WTC11 (cell line): ENCODE measurements at regions not wholly inside any gene's neighbourhood (a gene's known extent, or its start where the extent isn't known, plus 50 kb on each side); places are given as distances from the start of the nearest gene placed in this dataset.
A peak's percentile ranks its signal among the peaks of the same experiment; 100 is the strongest.

Experiments
- ATAC-seq: fragments of 200-7000 bp; cut with Tn5 transposase; 2 replicates; pipeline ENCODE4 v1.10.0; 2021; ENCODE audit warnings: mild to moderate bottlenecking, moderate library complexity
- CTCF ChIA-PET: fragments of 300-600 bp; sonication (Branson Sonifier 250); formaldehyde crosslinking; loops from one replicate; lab custom pipeline; 2021; ENCODE audit warnings: antibody characterized with exemption; lab: Charles Lee
- POLR2A ChIA-PET: fragments of 350-600 bp; sonication (Branson Sonifier 250); formaldehyde crosslinking; loops from one replicate; lab custom pipeline; 2021; ENCODE audit warnings: antibody characterized with exemption; lab: Charles Lee
- DNase-seq: peaks from one replicate; pipeline ENCODE4 v3.0.0; 2021; ENCODE audit warnings: low spot score
- H3K27ac Mint-ChIP-seq: 2 replicates; pipeline ENCODE4 v1.8.0; 2021; ENCODE audit warnings: mixed read lengths
- H3K27me3 Mint-ChIP-seq: 2 replicates; pipeline ENCODE4 v1.8.0; 2021; ENCODE audit warnings: low read depth, mild to moderate bottlenecking, moderate library complexity, mixed read lengths
- H3K36me3 Mint-ChIP-seq: 2 replicates; pipeline ENCODE4 v1.8.0; 2021; ENCODE audit warnings: mixed read lengths
- H3K4me1 Mint-ChIP-seq: 2 replicates; pipeline ENCODE4 v1.8.0; 2022; ENCODE audit warnings: mixed read lengths
- H3K4me3 Mint-ChIP-seq: 2 replicates; pipeline ENCODE4 v1.8.0; 2021; ENCODE audit warnings: mild to moderate bottlenecking, moderate library complexity, mixed read lengths
- H3K9me3 Mint-ChIP-seq: 2 replicates; pipeline ENCODE4 v1.8.0; 2021; ENCODE audit warnings: mixed read lengths
- ATF6 ChIP-seq: sonication (generic); formaldehyde crosslinking; IDR thresholded peaks from 2 replicates; pipeline ENCODE4 v1.8.1; 2023; ENCODE audit warnings: mild to moderate bottlenecking, missing genetic modification reagents
- E2F1 ChIP-seq: sonication (generic); formaldehyde crosslinking; IDR thresholded peaks from 2 replicates; pipeline ENCODE4 v1.8.0; 2022; ENCODE audit warnings: mild to moderate bottlenecking, missing genetic modification reagents
- E2F5 ChIP-seq: sonication (generic); formaldehyde crosslinking; IDR thresholded peaks from 2 replicates; pipeline ENCODE4 v1.8.1; 2022; ENCODE audit warnings: mild to moderate bottlenecking, moderate library complexity, missing genetic modification reagents
- ESRRA ChIP-seq: sonication (generic); formaldehyde crosslinking; IDR thresholded peaks from 2 replicates; pipeline ENCODE4 v1.8.1; 2022; ENCODE audit warnings: mild to moderate bottlenecking, missing genetic modification reagents, borderline replicate concordance
- FOXJ3 ChIP-seq: sonication (generic); formaldehyde crosslinking; IDR thresholded peaks from 2 replicates; pipeline ENCODE4 v1.9.0; 2021; ENCODE audit warnings: missing genetic modification reagents, mild to moderate bottlenecking, borderline replicate concordance
- FOXK1 ChIP-seq: sonication (generic); formaldehyde crosslinking; IDR thresholded peaks from 2 replicates; pipeline ENCODE4 v1.8.0; 2022; ENCODE audit warnings: mild to moderate bottlenecking, moderate library complexity, missing genetic modification reagents
- GABPB1 ChIP-seq: sonication (generic); formaldehyde crosslinking; IDR thresholded peaks from 2 replicates; pipeline ENCODE4 v1.8.1; 2023; ENCODE audit warnings: mild to moderate bottlenecking, missing genetic modification reagents
- IRF1 ChIP-seq: sonication (generic); formaldehyde crosslinking; IDR thresholded peaks from 2 replicates; pipeline ENCODE4 v1.8.0; 2023; ENCODE audit warnings: missing genetic modification reagents
- JAZF1 ChIP-seq: fragments of 250-450 bp; sonication (Bioruptor Pico); IDR thresholded peaks from 2 replicates; pipeline ENCODE4 v1.9.0; 2021; ENCODE audit warnings: moderate library complexity, mild to moderate bottlenecking, inconsistent platforms
- KAT7 ChIP-seq: sonication (generic); formaldehyde crosslinking; IDR thresholded peaks from 2 replicates; pipeline ENCODE4 v1.8.1; 2023; ENCODE audit warnings: missing genetic modification reagents, mild to moderate bottlenecking, borderline replicate concordance
- NR2C2 ChIP-seq: sonication (generic); formaldehyde crosslinking; IDR thresholded peaks from 2 replicates; pipeline ENCODE4 v1.8.0; 2022; ENCODE audit warnings: mild to moderate bottlenecking, missing genetic modification reagents
- RELA ChIP-seq: sonication (generic); formaldehyde crosslinking; IDR thresholded peaks from 2 replicates; pipeline ENCODE4 v1.8.1; 2022; ENCODE audit warnings: missing genetic modification reagents, mild to moderate bottlenecking, borderline replicate concordance
- RORB ChIP-seq: fragments of 250-450 bp; sonication (Bioruptor Pico); IDR thresholded peaks from 2 replicates; pipeline ENCODE4 v1.9.0; 2021; ENCODE audit warnings: mild to moderate bottlenecking
- SMAD3 ChIP-seq: sonication (generic); formaldehyde crosslinking; IDR thresholded peaks from 2 replicates; pipeline ENCODE4 v1.8.0; 2022; ENCODE audit warnings: missing genetic modification reagents, mild to moderate bottlenecking, borderline replicate concordance
- SOX15 ChIP-seq: fragments of 250-450 bp; sonication (Bioruptor Pico); IDR thresholded peaks from 2 replicates; pipeline ENCODE4 v1.9.0; 2021; ENCODE audit warnings: mild to moderate bottlenecking
- TEAD1 ChIP-seq: sonication (generic); formaldehyde crosslinking; IDR thresholded peaks from 2 replicates; pipeline ENCODE4 v1.8.0; 2022; ENCODE audit warnings: mild to moderate bottlenecking, missing genetic modification reagents
- TP53 ChIP-seq: sonication (generic); formaldehyde crosslinking; IDR thresholded peaks from 2 replicates; pipeline ENCODE4 v1.8.1; 2023; ENCODE audit warnings: mild to moderate bottlenecking, missing genetic modification reagents
- ZMAT4 ChIP-seq: fragments of 250-450 bp; sonication (Bioruptor Pico); IDR thresholded peaks from 2 replicates; pipeline ENCODE4 v1.9.0; 2021; ENCODE audit warnings: mild to moderate bottlenecking
- ZNF121 ChIP-seq: sonication (generic); formaldehyde crosslinking; IDR thresholded peaks from 2 replicates; pipeline ENCODE4 v1.8.0; 2023; ENCODE audit warnings: missing genetic modification reagents
- ZNF263 ChIP-seq: sonication (generic); formaldehyde crosslinking; IDR thresholded peaks from 2 replicates; pipeline ENCODE4 v1.8.1; 2022; ENCODE audit warnings: low read depth, mild to moderate bottlenecking, moderate library complexity, missing genetic modification reagents
- ZNF416 ChIP-seq: fragments of 250-450 bp; sonication (Bioruptor Pico); IDR thresholded peaks from 2 replicates; pipeline ENCODE4 v1.9.0; 2021; ENCODE audit warnings: mild to moderate bottlenecking, inconsistent platforms
- ZNF532 ChIP-seq: fragments of 250-450 bp; sonication (Bioruptor Pico); IDR thresholded peaks from 2 replicates; pipeline ENCODE4 v1.9.0; 2021; ENCODE audit warnings: mild to moderate bottlenecking, borderline replicate concordance
- ZSCAN18 ChIP-seq: fragments of 250-450 bp; sonication (Bioruptor Pico); IDR thresholded peaks from 2 replicates; pipeline ENCODE4 v2.1.2; 2022; ENCODE audit warnings: mild to moderate bottlenecking, moderate library complexity

- TF ChIP-seq E2F1 (CRISPR knock-in tag), result no peak
These were observed 198.4 kb upstream of the ZNF717 start (continued) for GRCh38 chr3:75983609-75984290.

GRCh38 chr3:75985432-75985831 is 200.1 kb upstream of the ZNF717 start:
- Mint-ChIP-seq H3K27me3 (no peaks in the 10 kb centered on the region), H3K36me3 (peaks cover 5% of the 10 kb centered on the region), H3K27ac (no peak overlapping the region), H3K4me1 (no peaks in the 10 kb centered on the region), H3K9me3 (peaks cover 6% of the 10 kb centered on the region), H3K4me3 (no peak overlapping the region)
- DNase-seq, result no peak
- ChIA-PET CTCF (no interaction called here), POLR2A (no interaction called here)
- ATAC-seq, result no peak
- no peak for TF ChIP-seq IRF1 (CRISPR knock-in tag)
- no peak for TF ChIP-seq ZNF121 (CRISPR knock-in tag)
- TF ChIP-seq SOX15 (CRISPR knock-in tag), result no peak
- TF ChIP-seq ZNF532 (CRISPR knock-in tag), result no peak
- no peak for TF ChIP-seq ZNF416

- H3K27ac Mint-ChIP-seq, result no peak overlapping the region
These were observed 224.9 kb upstream of the ZNF717 start for GRCh38 chr3:76010252-76010651.

GRCh38 chr3:76011121-76011520 is 225.8 kb upstream of the ZNF717 start:
- ATAC-seq (no peak), DNase-seq (no peak)
- H3K36me3 Mint-ChIP-seq, result no peaks in the 10 kb centered on the region
- no peak overlapping the region for H3K4me3 Mint-ChIP-seq
- ChIA-PET POLR2A (interaction anchor here (0.5 kb wide), 1 partner anchor 321 kb away, joined by 4 read pairs; no protein-coding TSS in a partner anchor), CTCF (interaction anchor here (1.2 to 1.6 kb wide), 2 partner anchors 33 to 288 kb away, joined by 4 to 6 read pairs; no protein-coding TSS in a partner anchor)
- no peaks in the 10 kb centered on the region for H3K27me3 Mint-ChIP-seq
- H3K27ac Mint-ChIP-seq, result peak overlapping the region; percentile 19; the same call in 1 of the 2 replicates
- H3K9me3 Mint-ChIP-seq, result peaks cover 4% of the 10 kb centered on the region; the same call in 1 of the 2 replicates
- H3K4me1 Mint-ChIP-seq, result peaks cover 14% of the 10 kb centered on the region
- TF ChIP-seq SMAD3 (CRISPR knock-in tag) (no peak), ZMAT4 (CRISPR knock-in tag) (no peak), JAZF1 (CRISPR knock-in tag) (no peak), ZSCAN18 (CRISPR knock-in tag) (no peak), ESRRA (CRISPR knock-in tag) (no peak), RORB (no peak), RELA (CRISPR knock-in tag) (no peak), ATF6 (no peak)

More at GRCh38 chr3:76010252-76010651, 224.9 kb upstream of the ZNF717 start:
- TF ChIP-seq RORB (no peak), E2F5 (CRISPR knock-in tag) (no peak), KAT7 (CRISPR knock-in tag) (no peak), FOXK1 (CRISPR knock-in tag) (no peak), FOXJ3 (no peak), TP53 (CRISPR knock-in tag) (no peak), TEAD1 (CRISPR knock-in tag) (no peak), ZNF263 (no peak), GABPB1 (CRISPR knock-in tag) (no peak), NR2C2 (CRISPR knock-in tag) (no peak)
- TF ChIP-seq, all 79 proteins: peak for 0
- DNase-seq (no peak), ATAC-seq (no peak)
- CTCF ChIA-PET, result interaction anchor here (1.2 to 1.6 kb wide), 2 partner anchors 34 to 287 kb away, joined by 4 to 6 read pairs; no protein-coding TSS in a partner anchor
- Mint-ChIP-seq H3K36me3 (no peaks in the 10 kb centered on the region), H3K4me3 (no peak overlapping the region), H3K9me3 (peaks cover 4% of the 10 kb centered on the region; the same call in 1 of the 2 replicates), H3K27me3 (no peaks in the 10 kb centered on the region), H3K4me1 (peaks cover 10% of the 10 kb centered on the region)
- POLR2A ChIA-PET, result no interaction called here
